ENCODE measurements at regions not wholly inside any gene's neighbourhood (a gene's known extent, or its start where the extent isn't known, plus 50 kb on each side); places are given as distances from the start of the nearest gene placed in this dataset.

GRCh38 chr3:148203297-148204010 is 494.2 kb upstream of the AGTR1 start:
- Mint-ChIP-seq H3K27me3 (ENCODE audit: unreplicated experiment) (no peaks in the 10 kb centered on the region), H3K4me1 (ENCODE audit: low read depth, unreplicated experiment) (peaks cover 8% of the 10 kb centered on the region), H3K4me3 (ENCODE audit: unreplicated experiment) (peak overlapping the region; percentile 44), H3K27ac (ENCODE audit: unreplicated experiment) (peak overlapping the region; percentile 41), H3K36me3 (ENCODE audit: unreplicated experiment) (no peaks in the 10 kb centered on the region), H3K9me3 (ENCODE audit: unreplicated experiment) (no peaks in the 10 kb centered on the region)
- DNase-seq, result no peak
- no peak for TF ChIP-seq CTCF (IDR thresholded peaks at IDR 0.05; ENCODE audit: partially characterized antibody, unreplicated experiment)

- no peak for TF ChIP-seq CTCF (IDR thresholded peaks at IDR 0.05; ENCODE audit: partially characterized antibody, unreplicated experiment)
- H3K27me3 Mint-ChIP-seq (ENCODE audit: unreplicated experiment), result no peaks in the 10 kb centered on the region
These were observed 493.6 kb upstream of the AGTR1 start for GRCh38 chr3:148204131-148204530.

GRCh38 chr3:148205977-148206376 is 491.7 kb upstream of the AGTR1 start:
- peaks cover 8% of the 10 kb centered on the region for H3K4me1 Mint-ChIP-seq (ENCODE audit: low read depth, unreplicated experiment)
- no peak for TF ChIP-seq CTCF (IDR thresholded peaks at IDR 0.05; ENCODE audit: partially characterized antibody, unreplicated experiment)
- no peak for DNase-seq
- no peaks in the 10 kb centered on the region for H3K9me3 Mint-ChIP-seq (ENCODE audit: unreplicated experiment)
- H3K4me3 Mint-ChIP-seq (ENCODE audit: unreplicated experiment), result no peak overlapping the region
- H3K36me3 Mint-ChIP-seq (ENCODE audit: unreplicated experiment), result no peaks in the 10 kb centered on the region
- no peak overlapping the region for H3K27ac Mint-ChIP-seq (ENCODE audit: unreplicated experiment)
- H3K27me3 Mint-ChIP-seq (ENCODE audit: unreplicated experiment), result no peaks in the 10 kb centered on the region

More at GRCh38 chr3:148204131-148204530, 493.6 kb upstream of the AGTR1 start:
- DNase-seq, result no peak
- Mint-ChIP-seq H3K4me3 (ENCODE audit: unreplicated experiment) (no peak overlapping the region), H3K4me1 (ENCODE audit: low read depth, unreplicated experiment) (peaks cover 8% of the 10 kb centered on the region), H3K27ac (ENCODE audit: unreplicated experiment) (no peak overlapping the region), H3K9me3 (ENCODE audit: unreplicated experiment) (no peaks in the 10 kb centered on the region), H3K36me3 (ENCODE audit: unreplicated experiment) (no peaks in the 10 kb centered on the region)

GRCh38 chr3:148206446-148206845 is 491.3 kb upstream of the AGTR1 start:
- H3K36me3 Mint-ChIP-seq (ENCODE audit: unreplicated experiment), result no peaks in the 10 kb centered on the region
- H3K9me3 Mint-ChIP-seq (ENCODE audit: unreplicated experiment), result no peaks in the 10 kb centered on the region
- H3K27me3 Mint-ChIP-seq (ENCODE audit: unreplicated experiment), result no peaks in the 10 kb centered on the region
- DNase-seq, result no peak
- no peak overlapping the region for H3K27ac Mint-ChIP-seq (ENCODE audit: unreplicated experiment)
- H3K4me3 Mint-ChIP-seq (ENCODE audit: unreplicated experiment), result no peak overlapping the region
- no peak for TF ChIP-seq CTCF (IDR thresholded peaks at IDR 0.05; ENCODE audit: partially characterized antibody, unreplicated experiment)
- H3K4me1 Mint-ChIP-seq (ENCODE audit: low read depth, unreplicated experiment), result peaks cover 8% of the 10 kb centered on the region

- Mint-ChIP-seq H3K27ac (ENCODE audit: unreplicated experiment) (no peak overlapping the region), H3K4me3 (ENCODE audit: unreplicated experiment) (no peak overlapping the region), H3K4me1 (ENCODE audit: low read depth, unreplicated experiment) (peaks cover 3% of the 10 kb centered on the region), H3K9me3 (ENCODE audit: unreplicated experiment) (no peaks in the 10 kb centered on the region), H3K27me3 (ENCODE audit: unreplicated experiment) (no peaks in the 10 kb centered on the region), H3K36me3 (ENCODE audit: unreplicated experiment) (no peaks in the 10 kb centered on the region)
- no peak for DNase-seq
- no peak for TF ChIP-seq CTCF (IDR thresholded peaks at IDR 0.05; ENCODE audit: partially characterized antibody, unreplicated experiment)
These were observed 488.7 kb upstream of the AGTR1 start for GRCh38 chr3:148208975-148209374.
